ENCODE measurements at regions not wholly inside any gene's neighbourhood (a gene's known extent, or its start where the extent isn't known, plus 50 kb on each side); places are given as distances from the start of the nearest gene placed in this dataset.

GRCh38 chr3:67109651-67110204, 111.6 kb downstream of the KBTBD8 start:
- no CpG with 5 or more reads among the region's 3 CpGs for WGBS, 2 experiments (ENCODE audit: extremely low coverage in 2 of 2, insufficient read length in 1 of 2)

More at GRCh38 chr3:67109651-67110204, 111.6 kb downstream of the KBTBD8 start:
- intact Hi-C loops (cut with micrococcal nuclease), result loop anchor here (1.0 to 10.0 kb wide), 8 partner anchors 137 to 1863 kb away; no protein-coding TSS in a partner anchor
- no peak overlapping the region for H4K8ac ChIP-seq (ENCODE audit: low read depth in 2 of 2, low read length in 2 of 2)
- no peaks in the 10 kb centered on the region for H3K36me3 ChIP-seq (ENCODE audit: control insufficient read depth, insufficient read depth, low read length)
- no peaks in the 10 kb centered on the region for H3K79me1 ChIP-seq (ENCODE audit: low read depth in 1 of 2, low read length in 2 of 2)
- BruUV-seq (replicated peaks), result no TSS peak
- no peaks in the 10 kb centered on the region; the same call in 1 of the 2 replicates for H3K4me1 ChIP-seq (ENCODE audit: control insufficient read depth, insufficient read depth, low read length)
- no peak overlapping the region for H3K56ac ChIP-seq (ENCODE audit: extremely low read depth, insufficient read depth, low read length)
- TF ChIP-seq SMC3 (IDR thresholded peaks at IDR 0.05; ENCODE audit: low read depth, low read length), result peak; percentile 73
- peak; percentile 88 for TF ChIP-seq CTCF (conservative IDR thresholded peaks at IDR 0.05; ENCODE audit: low read depth, low read length)
- TF ChIP-seq CHD1 (IDR thresholded peaks at IDR 0.05; ENCODE audit: low read depth, low read length), result no peak
- TF ChIP-seq RAD21 (IDR thresholded peaks at IDR 0.05; ENCODE audit: low read length), result peak; percentile 74
- TF ChIP-seq RFX5 (IDR thresholded peaks at IDR 0.05; ENCODE audit: low read depth, low read length), result no peak
- H3K4me2 ChIP-seq (ENCODE audit: low read depth, low read length), result no peak overlapping the region
- H2AK5ac ChIP-seq (ENCODE audit: low read depth, low read length), result no peak overlapping the region
- no peaks in the 10 kb centered on the region for H3K9me1 ChIP-seq (ENCODE audit: insufficient read depth, low read length)
- H2AFZ ChIP-seq (replicated peaks; ENCODE audit: low read length, poor library complexity), result no peak overlapping the region
- no peak overlapping the region for H3K4ac ChIP-seq (ENCODE audit: low read depth, low read length)
- H3K27ac ChIP-seq (ENCODE audit: insufficient read depth, low read length), result no peak overlapping the region
- ChIA-PET POLR2A (ENCODE audit: unreplicated experiment) (no interaction called here), CTCF (interaction anchor here (0.6 to 1.6 kb wide), 13 partner anchors 10 to 1768 kb away, joined by 3 to 8 read pairs (median 4); partner anchors contain the start of gene KBTBD8)
- DNase-seq, result peak; percentile 85
- H2BK120ac ChIP-seq (ENCODE audit: low read depth, low read length), result no peak overlapping the region
- H3K9ac ChIP-seq (ENCODE audit: low read depth, low read length), result no peak overlapping the region
- no peak overlapping the region for H4K91ac ChIP-seq (ENCODE audit: insufficient read depth, low read depth, low read length)
- no peak overlapping the region for H2BK5ac ChIP-seq (ENCODE audit: low read depth, low read length, poor library complexity, severe bottlenecking)
- H3K18ac ChIP-seq (ENCODE audit: low read depth, low read length), result no peak overlapping the region
- no peak overlapping the region for H3K23ac ChIP-seq (ENCODE audit: low read depth, low read length)
- H3K9me3 ChIP-seq (ENCODE audit: control insufficient read depth, insufficient read depth, low read length), result no peaks in the 10 kb centered on the region
- no peak overlapping the region for H4K5ac ChIP-seq (ENCODE audit: low read depth, low read length)
- dilution Hi-C loops (cut with HindIII; ENCODE audit: low sequenced_read_pairs, unreplicated experiment), result no loop called here
- no peak overlapping the region for H3K4me3 ChIP-seq (ENCODE audit: insufficient read depth, low read depth, low read length)
- H2AK9ac ChIP-seq (replicated peaks; ENCODE audit: low read depth, low read length, poor library complexity), result no peak overlapping the region
- no peak overlapping the region for H3K14ac ChIP-seq (replicated peaks; ENCODE audit: low read depth, low read length)
- no peaks in the 10 kb centered on the region for H3K27me3 ChIP-seq (ENCODE audit: control insufficient read depth, insufficient read depth, low read length)
- in situ Hi-C loops (cut with MboI; ENCODE audit: low sequenced_read_pairs), result loop anchor here (5.0 to 25.0 kb wide), 3 partner anchors 253 to 1773 kb away; no protein-coding TSS in a partner anchor
- H2BK20ac ChIP-seq (ENCODE audit: low read depth, low read length), result no peak overlapping the region
- H2BK15ac ChIP-seq (ENCODE audit: low read depth, low read length), result no peak overlapping the region
- ATAC-seq (ENCODE audit: low read depth), result peak; percentile 93
- H4K20me1 ChIP-seq (ENCODE audit: insufficient read depth, low read length), result no peaks in the 10 kb centered on the region
